ENCODE measurements at regions not wholly inside any gene's neighbourhood (a gene's known extent, or its start where the extent isn't known, plus 50 kb on each side); places are given as distances from the start of the nearest gene placed in this dataset.

- Histone ChIP-seq H2AFZ (ENCODE audit: low read length) (no peak overlapping the region), H3K27me3 (ENCODE audit: low read length) (peaks cover 25% of the 10 kb centered on the region), H4K20me1 (ENCODE audit: low read length) (no peaks in the 10 kb centered on the region), H3K4me3 (ENCODE audit: low read length) (no peak overlapping the region), H3K4me2 (ENCODE audit: low read length) (no peak overlapping the region), H3K27ac (ENCODE audit: low read length) (no peak overlapping the region), H3K79me2 (ENCODE audit: low read length) (no peaks in the 10 kb centered on the region), H3K9me2 (replicated peaks; ENCODE audit: low read length) (no peaks in the 10 kb centered on the region), H3K9me3 (ENCODE audit: low read length) (no peaks in the 10 kb centered on the region), H3K4me1 (ENCODE audit: insufficient read depth, low read length) (no peaks in the 10 kb centered on the region), H3K9ac (ENCODE audit: low read length) (no peak overlapping the region), H3K36me3 (ENCODE audit: low read depth, low read length) (no peaks in the 10 kb centered on the region), H3F3A (ENCODE audit: low read length, unreplicated experiment) (no peaks in the 10 kb centered on the region)
- intact Hi-C loops (cut with micrococcal nuclease) = no loop called here
- DNase-seq = no peak
- ChIA-PET POLR2A (ENCODE audit: unreplicated experiment) (no interaction called here), CTCF (no interaction called here)
- no peak for ATAC-seq
- TF ChIP-seq EZH2 (IDR thresholded peaks at IDR 0.05; ENCODE audit: low read length, unreplicated experiment) = no peak
- TF ChIP-seq EZH2phosphoT487 (IDR thresholded peaks at IDR 0.05; ENCODE audit: borderline replicate concordance, low read length) = no peak
- TF ChIP-seq CTCF (conservative IDR thresholded peaks at IDR 0.05; ENCODE audit: low read depth, low read length) = no peak
- no TSS peak for BruUV-seq (replicated peaks)
Observed at GRCh38 chr13:91200486-91200885, 147.0 kb upstream of the MIR17HG start.

GRCh38 chr13:91203430-91203829 is 144.1 kb upstream of the MIR17HG start:
- intact Hi-C loops (cut with micrococcal nuclease) = no loop called here
- H3K4me3 ChIP-seq (ENCODE audit: low read length) = no peak overlapping the region
- no peaks in the 10 kb centered on the region for H3K9me3 ChIP-seq (ENCODE audit: low read length)
- no peak overlapping the region for H3K27ac ChIP-seq (ENCODE audit: low read length)
- no peaks in the 10 kb centered on the region for H3F3A ChIP-seq (ENCODE audit: low read length, unreplicated experiment)
- POLR2A ChIA-PET (ENCODE audit: unreplicated experiment) = no interaction called here
- no peak overlapping the region for H3K4me2 ChIP-seq (ENCODE audit: low read length)
- BruUV-seq (replicated peaks) = no TSS peak
- no peak for DNase-seq
- H4K20me1 ChIP-seq (ENCODE audit: low read length) = no peaks in the 10 kb centered on the region
- no peaks in the 10 kb centered on the region for H3K9me2 ChIP-seq (replicated peaks; ENCODE audit: low read length)
- H3K27me3 ChIP-seq (ENCODE audit: low read length) = 0 out of 2 replicates have a peak, but pooled peaks cover 13% of the 10 kb centered on the region
- H3K9ac ChIP-seq (ENCODE audit: low read length) = no peak overlapping the region
- H3K4me1 ChIP-seq (ENCODE audit: insufficient read depth, low read length) = no peaks in the 10 kb centered on the region
- CTCF ChIA-PET = no interaction called here
- H3K79me2 ChIP-seq (ENCODE audit: low read length) = no peaks in the 10 kb centered on the region
- H3K36me3 ChIP-seq (ENCODE audit: low read depth, low read length) = no peaks in the 10 kb centered on the region
- H2AFZ ChIP-seq (ENCODE audit: low read length) = no peak overlapping the region
- TF ChIP-seq CTCF (conservative IDR thresholded peaks at IDR 0.05; ENCODE audit: low read depth, low read length) (no peak), EZH2 (IDR thresholded peaks at IDR 0.05; ENCODE audit: low read length, unreplicated experiment) (no peak), EZH2phosphoT487 (IDR thresholded peaks at IDR 0.05; ENCODE audit: borderline replicate concordance, low read length) (no peak)
- ATAC-seq = no peak

- H3K4me2 ChIP-seq (ENCODE audit: low read length) = no peak overlapping the region
- intact Hi-C loops (cut with micrococcal nuclease) = no loop called here
- POLR2A ChIA-PET (ENCODE audit: unreplicated experiment) = interaction anchor here (0.6 kb wide), 1 partner anchor 224 kb away, joined by 3 read pairs; no protein-coding TSS in a partner anchor
- no peak overlapping the region for H3K9ac ChIP-seq (ENCODE audit: low read length)
- H3K4me3 ChIP-seq (ENCODE audit: low read length) = no peak overlapping the region
- no peaks in the 10 kb centered on the region for H3K4me1 ChIP-seq (ENCODE audit: insufficient read depth, low read length)
- TF ChIP-seq EZH2 (IDR thresholded peaks at IDR 0.05; ENCODE audit: low read length, unreplicated experiment) (no peak), EZH2phosphoT487 (IDR thresholded peaks at IDR 0.05; ENCODE audit: borderline replicate concordance, low read length) (no peak), CTCF (conservative IDR thresholded peaks at IDR 0.05; ENCODE audit: low read depth, low read length) (no peak)
- H3K27me3 ChIP-seq (ENCODE audit: low read length) = 0 out of 2 replicates have a peak, but pooled peaks cover 15% of the 10 kb centered on the region
- no peaks in the 10 kb centered on the region for H3K9me2 ChIP-seq (replicated peaks; ENCODE audit: low read length)
- H3K9me3 ChIP-seq (ENCODE audit: low read length) = no peaks in the 10 kb centered on the region
- H3K27ac ChIP-seq (ENCODE audit: low read length) = no peak overlapping the region
- BruUV-seq (replicated peaks) = no TSS peak
- no peaks in the 10 kb centered on the region for H3K36me3 ChIP-seq (ENCODE audit: low read depth, low read length)
- no peaks in the 10 kb centered on the region for H3K79me2 ChIP-seq (ENCODE audit: low read length)
- no peak for ATAC-seq
- CTCF ChIA-PET = no interaction called here
- H2AFZ ChIP-seq (ENCODE audit: low read length) = no peak overlapping the region
- no peaks in the 10 kb centered on the region for H3F3A ChIP-seq (ENCODE audit: low read length, unreplicated experiment)
- no peak for DNase-seq
- H4K20me1 ChIP-seq (ENCODE audit: low read length) = no peaks in the 10 kb centered on the region
Observed at GRCh38 chr13:91207261-91207660, 140.2 kb upstream of the MIR17HG start.
